ENCODE measurements at regions not wholly inside any gene's neighbourhood (a gene's known extent, or its start where the extent isn't known, plus 50 kb on each side); places are given as distances from the start of the nearest gene placed in this dataset.

- no peaks in the 10 kb centered on the region for H3K27me3 ChIP-seq (replicated peaks; ENCODE audit: insufficient read depth)
- TF ChIP-seq CTCF (IDR thresholded peaks at IDR 0.05) (no peak), POLR2A (IDR thresholded peaks at IDR 0.05) (no peak)
- 87% methylated on average over 3 of the region's 3 CpGs for WGBS
- intact Hi-C loops (cut with DNase I), result no loop called here
- no peak overlapping the region for H3K4me3 ChIP-seq
- H3K9me3 ChIP-seq, result no peaks in the 10 kb centered on the region
- H3K27ac ChIP-seq, result no peak overlapping the region
- no peaks in the 10 kb centered on the region for H3K36me3 ChIP-seq
- DNase-seq (ENCODE audit: low spot score), result no peak
- no peaks in the 10 kb centered on the region for H3K4me1 ChIP-seq (replicated peaks)
Observed at GRCh38 chr11:31884080-31884479, 73.0 kb upstream of the PAX6 start.

- 83% methylated on average over 3 of the region's 3 CpGs for WGBS
- Histone ChIP-seq H3K9me3 (no peaks in the 10 kb centered on the region), H3K4me3 (no peak overlapping the region), H3K27me3 (replicated peaks; ENCODE audit: insufficient read depth) (no peaks in the 10 kb centered on the region), H3K36me3 (no peaks in the 10 kb centered on the region), H3K4me1 (replicated peaks) (no peaks in the 10 kb centered on the region), H3K27ac (no peak overlapping the region)
- no peak for TF ChIP-seq POLR2A (IDR thresholded peaks at IDR 0.05)
- no peak for TF ChIP-seq POLR2AphosphoS5 (IDR thresholded peaks at IDR 0.05)
- TF ChIP-seq CTCF (IDR thresholded peaks at IDR 0.05), result no peak
- intact Hi-C loops (cut with DNase I), result no loop called here
- DNase-seq (ENCODE audit: low spot score), result no peak
Observed at GRCh38 chr11:31883435-31883834, 72.3 kb upstream of the PAX6 start.

- H3K4me1 ChIP-seq (replicated peaks), result no peaks in the 10 kb centered on the region
- 19% methylated on average over 5 of the region's 5 CpGs for WGBS
- intact Hi-C loops (cut with DNase I), result no loop called here
- no peak for DNase-seq (ENCODE audit: low spot score)
- no peaks in the 10 kb centered on the region for H3K9me3 ChIP-seq
- H3K27me3 ChIP-seq (replicated peaks; ENCODE audit: insufficient read depth), result no peaks in the 10 kb centered on the region
- no peak overlapping the region for H3K4me3 ChIP-seq
- H3K36me3 ChIP-seq, result no peaks in the 10 kb centered on the region
- TF ChIP-seq POLR2A (IDR thresholded peaks at IDR 0.05) (no peak), CTCF (IDR thresholded peaks at IDR 0.05) (no peak), POLR2AphosphoS5 (IDR thresholded peaks at IDR 0.05) (no peak)
- no peak overlapping the region for H3K27ac ChIP-seq
Observed at GRCh38 chr11:31882951-31883392, 71.8 kb upstream of the PAX6 start.

GRCh38 chr11:31881825-31882224 is 70.7 kb upstream of the PAX6 start:
- H3K9me3 ChIP-seq, result no peaks in the 10 kb centered on the region
- H3K36me3 ChIP-seq, result no peaks in the 10 kb centered on the region
- 72% methylated on average over 2 of the region's 2 CpGs for whole genome bisulfite sequencing
- no peak overlapping the region for H3K4me3 ChIP-seq
- H3K27ac ChIP-seq, result no peak overlapping the region
- H3K4me1 ChIP-seq (replicated peaks), result no peaks in the 10 kb centered on the region
- DNase-seq (ENCODE audit: low spot score), result no peak
- intact Hi-C loops (cut with DNase I), result no loop called here
- no peaks in the 10 kb centered on the region for H3K27me3 ChIP-seq (replicated peaks; ENCODE audit: insufficient read depth)
- no peak for TF ChIP-seq POLR2A (IDR thresholded peaks at IDR 0.05)
- no peak for TF ChIP-seq POLR2AphosphoS5 (IDR thresholded peaks at IDR 0.05)
- TF ChIP-seq CTCF (IDR thresholded peaks at IDR 0.05), result no peak

GRCh38 chr11:31879681-31880080 is 68.6 kb upstream of the PAX6 start:
- H3K9me3 ChIP-seq, result no peaks in the 10 kb centered on the region
- no peaks in the 10 kb centered on the region for H3K36me3 ChIP-seq
- H3K27ac ChIP-seq, result no peak overlapping the region
- no peaks in the 10 kb centered on the region for H3K27me3 ChIP-seq (replicated peaks; ENCODE audit: insufficient read depth)
- no peak for DNase-seq (ENCODE audit: low spot score)
- H3K4me1 ChIP-seq (replicated peaks), result no peaks in the 10 kb centered on the region
- no peak for TF ChIP-seq POLR2AphosphoS5 (IDR thresholded peaks at IDR 0.05)
- TF ChIP-seq POLR2A (IDR thresholded peaks at IDR 0.05), result no peak
- TF ChIP-seq CTCF (IDR thresholded peaks at IDR 0.05), result no peak
- intact Hi-C loops (cut with DNase I), result no loop called here
- 69% methylated on average over 2 of the region's 2 CpGs for WGBS
- no peak overlapping the region for H3K4me3 ChIP-seq
